GM18907 (cell line): ENCODE measurements at regions not wholly inside any gene's neighbourhood (a gene's known extent, or its start where the extent isn't known, plus 50 kb on each side); places are given as distances from the start of the nearest gene placed in this dataset.

Source experiments
- ATAC-seq: cut with Tn5 transposase; IDR thresholded peaks from one replicate; pipeline ENCODE4 v1.9.1; 2021; ENCODE audit warnings: mild to moderate bottlenecking, moderate library complexity; ENCODE audit not compliant: unreplicated experiment

DNA sequence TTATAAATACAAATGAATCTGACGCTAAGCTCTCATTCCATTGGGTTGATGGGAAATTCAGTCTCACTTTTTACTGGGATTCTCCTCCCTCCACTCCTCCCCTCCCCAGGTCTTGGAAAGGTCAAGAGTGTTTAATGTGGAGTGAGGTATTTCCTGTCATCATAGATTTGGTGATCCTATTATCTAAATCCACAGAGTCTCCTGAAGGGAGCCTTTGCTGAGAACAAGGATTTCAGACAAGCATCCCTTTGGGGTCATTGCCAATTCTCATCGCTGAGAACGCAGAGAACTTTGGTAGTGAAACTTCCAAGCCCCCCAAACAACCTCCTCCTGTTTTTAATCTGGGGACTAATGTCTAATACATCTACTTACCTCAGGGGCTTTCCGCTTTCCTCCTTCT, 297.9 kb downstream of the OTOL1 start:
- ATAC-seq: no peak

GRCh38 chr3:161796312-161796711, 299.7 kb downstream of the OTOL1 start:
- no peak for ATAC-seq

- ATAC-seq: no peak
Measured at GRCh38 chr3:161796780-161797179, 300.2 kb downstream of the OTOL1 start.

DNA sequence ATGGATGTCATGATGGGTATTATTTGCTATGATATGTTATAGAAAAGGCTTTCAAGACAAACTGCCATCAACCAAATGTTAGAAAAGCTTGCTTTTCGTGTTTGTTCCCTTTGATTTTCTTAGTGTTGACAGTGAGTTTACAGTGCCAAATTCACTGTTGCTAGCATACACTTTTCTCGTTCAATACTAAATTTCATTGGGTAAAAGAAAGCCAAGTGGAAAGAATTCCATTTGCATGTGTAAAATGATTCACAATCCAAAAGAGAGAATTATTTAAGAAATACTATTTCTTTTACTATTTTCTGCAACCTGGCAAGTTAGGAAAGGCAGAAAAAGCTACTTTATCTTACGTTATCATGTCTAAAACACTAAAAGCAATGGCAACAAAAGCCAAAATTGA, 301.4 kb downstream of the OTOL1 start:
- ATAC-seq: no peak

GRCh38 chr3:161800985-161801559, 304.5 kb downstream of the OTOL1 start:
- peak; percentile 66 for ATAC-seq

GRCh38 chr3:161818106-161818505, 321.5 kb downstream of the OTOL1 start:
- no peak for ATAC-seq

DNA sequence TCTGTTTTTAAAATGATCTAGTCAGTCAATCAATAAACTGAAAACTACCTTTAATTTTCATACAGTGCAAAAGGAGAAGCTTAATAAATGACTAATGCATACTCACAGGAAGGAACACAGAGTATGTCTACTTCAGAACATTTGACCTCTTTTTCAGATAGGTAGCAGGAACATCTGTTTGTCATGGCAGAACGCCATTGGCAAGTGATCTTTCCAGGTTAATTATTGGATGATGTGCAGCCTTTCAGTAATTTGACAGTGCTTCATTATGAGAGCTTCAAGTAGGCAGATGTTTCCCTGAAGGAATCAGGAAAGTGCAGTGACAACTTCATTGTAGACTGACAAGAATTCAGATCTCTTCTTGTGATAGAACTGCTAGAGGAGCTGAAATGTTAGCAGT, 325.0 kb downstream of the OTOL1 start:
- ATAC-seq: peak; percentile 91

GRCh38 chr3:161822291-161822690, 325.7 kb downstream of the OTOL1 start:
- no peak for ATAC-seq

- no peak for ATAC-seq
Measured at GRCh38 chr3:161823910-161824309, 327.3 kb downstream of the OTOL1 start.

DNA sequence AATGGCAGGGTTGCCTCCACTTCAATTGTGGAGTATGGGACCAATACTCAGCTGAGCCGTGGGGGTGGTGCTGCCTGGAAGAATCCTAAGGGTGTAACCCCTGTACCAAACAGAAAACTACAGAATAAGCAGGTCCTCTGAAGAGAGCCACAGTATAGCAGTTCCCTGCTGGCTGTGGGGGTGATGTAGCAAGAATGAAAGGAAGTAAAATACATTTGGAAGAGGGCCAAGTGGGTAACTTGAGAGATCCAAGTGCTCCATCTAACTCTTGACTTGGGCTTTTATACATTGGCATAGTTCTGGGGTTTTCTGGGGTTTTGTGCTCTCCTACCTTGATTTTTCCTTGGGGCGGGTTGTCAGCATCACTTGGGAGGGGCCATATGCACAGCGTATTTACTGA, 341.4 kb downstream of the OTOL1 start:
- ATAC-seq: no peak

- no peak for ATAC-seq
Measured at GRCh38 chr3:161848376-161848775, 351.8 kb downstream of the OTOL1 start.

DNA sequence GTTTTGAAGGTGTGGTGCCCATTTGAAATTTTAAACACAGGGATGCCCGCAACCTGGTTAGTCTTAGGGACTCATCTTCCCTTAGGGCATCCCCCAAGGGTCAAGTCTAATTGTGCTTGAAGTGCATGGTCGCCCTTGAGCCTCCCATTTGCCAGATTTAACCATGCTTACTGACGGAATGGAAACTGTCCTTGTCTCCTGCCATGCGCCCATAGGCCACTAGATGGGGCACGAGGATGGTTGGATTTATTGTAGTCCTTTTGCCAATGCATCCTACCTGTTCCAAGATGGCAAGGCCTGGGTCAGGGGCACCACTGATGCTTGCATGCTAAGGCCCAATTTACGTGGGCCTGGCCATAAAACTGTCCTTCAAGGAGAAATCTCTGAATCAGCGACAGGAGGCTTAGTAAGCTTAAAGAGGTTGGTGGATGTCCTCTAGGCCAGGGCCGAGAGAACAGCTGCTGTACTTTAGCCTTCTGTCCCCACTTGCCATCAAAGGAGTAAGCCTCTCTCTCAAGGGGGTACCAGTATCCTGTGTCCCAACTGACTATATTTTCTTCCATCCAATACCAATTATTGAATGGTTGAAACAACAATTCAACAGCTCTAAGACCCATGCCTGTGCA, 355.4 kb downstream of the OTOL1 start:
- ATAC-seq: peak; percentile 92

- no peak for ATAC-seq
Measured at GRCh38 chr3:161852744-161853143, 356.1 kb downstream of the OTOL1 start.

DNA sequence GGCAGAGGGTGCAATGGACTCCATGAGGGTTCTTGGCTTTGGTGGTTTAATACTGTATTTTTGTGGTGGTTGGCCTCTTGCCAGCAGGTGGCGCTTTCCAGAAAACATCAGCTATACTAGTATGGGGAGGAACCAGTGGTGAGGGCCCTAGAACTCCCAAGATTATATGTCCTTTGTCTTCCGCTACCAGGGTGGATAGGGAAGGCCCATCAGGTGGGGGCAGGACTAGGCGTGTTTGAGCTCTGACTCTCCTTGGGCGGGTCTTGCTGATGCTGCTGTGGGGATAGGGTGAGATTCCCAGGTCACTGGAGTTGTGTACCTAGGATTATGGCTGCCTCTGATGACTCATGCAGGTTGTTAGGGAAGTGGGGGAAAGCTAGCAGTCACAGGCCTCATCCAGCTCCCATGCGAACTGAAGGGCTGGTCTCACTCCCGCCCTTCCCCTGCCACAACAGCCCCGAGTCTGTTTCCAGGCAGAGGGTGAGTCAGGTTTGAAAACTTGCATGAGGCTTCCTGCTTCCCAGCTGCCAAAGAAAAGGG, 357.7 kb downstream of the OTOL1 start:
- peak; percentile 64 for ATAC-seq

- ATAC-seq: no peak
Measured at GRCh38 chr3:161859057-161859456, 362.4 kb downstream of the OTOL1 start.

- no peak for ATAC-seq
Measured at GRCh38 chr3:161859865-161860450, 363.4 kb downstream of the OTOL1 start.

DNA sequence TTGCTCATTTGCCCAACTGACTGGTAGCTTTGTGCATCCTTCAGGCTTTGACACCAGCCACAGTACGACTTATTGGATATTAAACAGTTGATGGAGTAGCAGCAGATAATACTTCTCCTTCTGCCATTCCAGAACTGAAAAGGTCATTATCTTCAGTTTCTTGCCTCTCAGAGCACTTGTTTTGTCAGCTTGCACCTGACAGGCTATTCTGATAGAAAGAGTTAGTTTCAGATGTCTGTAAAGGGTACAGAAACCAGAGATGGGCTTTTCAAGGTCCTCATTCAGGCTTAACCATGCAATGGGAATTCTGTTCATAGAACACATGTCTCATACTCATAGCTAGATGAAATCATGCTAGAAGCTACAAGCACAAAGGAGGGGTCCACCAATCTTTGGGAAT, 367.2 kb downstream of the OTOL1 start:
- ATAC-seq: no peak

DNA sequence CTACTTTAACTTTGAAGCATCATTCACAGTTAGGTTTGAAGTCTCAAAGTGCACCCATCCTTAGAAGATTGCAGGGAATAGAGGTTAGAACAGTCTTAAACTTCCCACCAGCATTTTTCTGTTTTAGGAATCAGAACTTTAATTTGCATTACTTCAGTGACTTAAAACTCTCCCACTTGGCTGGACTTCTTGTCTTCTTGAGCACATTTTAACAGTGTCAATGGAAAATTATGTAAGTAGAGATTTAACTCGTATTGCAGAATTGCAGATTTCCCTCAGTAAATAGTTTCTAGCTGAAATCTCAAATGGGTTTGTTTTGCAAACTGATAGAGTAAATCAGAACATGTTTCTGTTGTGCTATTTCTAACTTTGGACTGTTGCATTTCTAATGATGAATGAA, 369.6 kb downstream of the OTOL1 start:
- ATAC-seq: no peak

- ATAC-seq: no peak
Measured at GRCh38 chr3:161875483-161875882, 378.9 kb downstream of the OTOL1 start.

DNA sequence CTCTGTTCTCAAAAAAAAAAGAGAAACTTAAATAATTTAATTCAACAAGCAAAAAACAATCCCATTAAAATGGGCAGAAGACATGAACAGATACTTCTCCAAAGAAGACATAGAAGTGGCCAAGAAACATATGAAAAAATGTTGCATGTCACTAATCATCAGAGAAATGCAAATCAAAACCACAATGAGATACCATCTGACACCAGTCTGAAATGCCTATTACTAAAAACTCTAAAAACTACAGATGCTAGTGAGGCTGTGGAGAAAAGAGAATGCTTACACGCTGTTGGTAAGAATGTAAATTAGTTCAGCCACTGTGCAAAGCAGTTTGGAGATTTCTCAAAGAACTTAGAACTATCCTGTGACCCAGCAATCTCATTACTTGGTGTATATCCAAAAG, 382.9 kb downstream of the OTOL1 start:
- no peak for ATAC-seq

DNA sequence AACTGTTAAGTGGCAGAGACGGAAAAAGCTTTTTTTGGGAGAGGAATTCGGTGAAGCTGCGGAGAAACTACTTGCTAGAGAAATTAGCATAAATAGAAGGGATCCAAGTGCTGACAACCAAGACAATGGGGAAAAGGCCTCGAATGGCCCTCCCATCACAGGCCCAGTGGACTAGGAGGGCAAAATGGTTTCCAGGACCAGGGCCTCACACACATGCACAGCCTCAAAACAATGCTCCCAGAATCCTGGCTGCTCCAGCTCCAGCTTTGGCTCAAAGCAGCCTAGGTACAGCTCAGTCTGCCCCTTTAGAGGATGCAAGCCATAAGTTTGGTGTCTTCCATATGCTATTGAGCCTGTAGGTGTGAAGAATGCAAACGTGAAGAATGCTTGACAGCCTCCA, 388.2 kb downstream of the OTOL1 start:
- ATAC-seq: no peak

GRCh38 chr3:161890147-161890625, 393.6 kb downstream of the OTOL1 start:
- no peak for ATAC-seq
